Upper lobe of left lung (tissue), 6 donors: ENCODE measurements at regions not wholly inside any gene's neighbourhood (a gene's known extent, or its start where the extent isn't known, plus 50 kb on each side); places are given as distances from the start of the nearest gene placed in this dataset.
A peak's percentile ranks its signal among the peaks of the same experiment; 100 is the strongest.

Experiments used
- ATAC-seq, 2 donors: fragments of 200-7000 bp; cut with Tn5 transposase; one replicate each; pipeline ENCODE4 v1.9.1; 2022; ENCODE audit warnings: mild to moderate bottlenecking in 2 of 2, moderate library complexity in 2 of 2; ENCODE audit not compliant: low FRiP score in 2 of 2
- DNase-seq, 2 donors: peaks; one replicate each; pipeline ENCODE4 v3.0.0-alpha.2; 2019 to 2020
- H3K27ac ChIP-seq, 4 donors: fragments of 200-600 bp; sonication (generic); one replicate each; pipeline ENCODE4 v1.5.1; 2016 to 2019
- H3K27me3 ChIP-seq, 4 donors: fragments of 200-600 bp; sonication (generic); one replicate each; pipeline ENCODE4 v1.5.1; 2017 to 2019
- H3K36me3 ChIP-seq, 4 donors: fragments of 200-600 bp; sonication (generic); one replicate each; pipeline ENCODE4 v1.5.1; 2016 to 2019
- H3K4me1 ChIP-seq, 4 donors: fragments of 200-600 bp; sonication (generic); one replicate each; pipeline ENCODE4 v1.5.1; 2018 to 2019
- H3K4me3 ChIP-seq, 4 donors: fragments of 200-600 bp; sonication (generic); one replicate each; pipeline ENCODE4 v1.5.1; 2017 to 2019; ENCODE audit warnings: mild to moderate bottlenecking in 2 of 4, moderate library complexity in 1 of 4
- H3K9me3 ChIP-seq, 4 donors: fragments of 200-600 bp; sonication (generic); one replicate each; pipeline ENCODE4 v1.5.1; 2018 to 2019
- CTCF ChIP-seq, 6 experiments: fragments of 450-650 bp in 4 of 6; fragments of 200-600 bp in 2 of 6; sonication (generic) in 2 of 6; IDR thresholded peaks; one replicate each; pipeline ENCODE4 v1.5.1; 2016 to 2019; ENCODE audit warnings: antibody characterized with exemption in 6 of 6
- EP300 ChIP-seq, 4 donors: sonication (generic); formaldehyde crosslinking; IDR thresholded peaks; one replicate each; pipeline ENCODE4 v1.5.1; 2017; ENCODE audit warnings: antibody characterized with exemption in 4 of 4, control low read depth in 2 of 4
- POLR2A ChIP-seq, 4 donors: fragments of 450-650 bp; IDR thresholded peaks; one replicate each; pipeline ENCODE4 v1.5.1; 2016 to 2017; ENCODE audit warnings: antibody characterized with exemption in 4 of 4, mild to moderate bottlenecking in 2 of 4
- POLR2AphosphoS5 ChIP-seq, 2 donors: sonication (generic); formaldehyde crosslinking; IDR thresholded peaks; one replicate each; pipeline ENCODE4 v1.5.1; 2017; ENCODE audit warnings: antibody characterized with exemption in 2 of 2
- WGBS, 2 donors: methylation state at CpG; one replicate each; pipeline ENCODE4 v1.1.5; 2017 to 2018; 5-methylcytosine and 5-hydroxymethylcytosine counted together
- donor health status: DM: no; HTN: no; CAD: no; lungs with moderate emphysema.
- donor health status: DM: no; HTN: yes; CAD: no; lungs with severe emphysema.

DNA sequence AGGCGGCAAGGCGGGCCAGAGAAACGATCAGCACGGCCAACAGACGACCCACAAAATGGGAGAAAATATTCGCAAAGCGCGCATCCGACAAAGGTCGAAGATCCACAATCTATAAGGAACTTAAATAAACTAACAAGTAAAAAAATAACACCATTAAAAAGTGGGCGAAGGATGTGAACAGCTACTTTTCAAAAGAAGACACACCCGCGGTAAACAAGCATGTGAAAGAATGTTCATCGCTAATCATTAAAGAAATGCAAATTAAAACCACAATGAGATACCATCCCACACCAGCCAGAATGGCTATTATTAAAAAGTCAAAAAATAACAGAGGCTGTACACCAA is 117.8 kb upstream of the SIRPA start:
- no peaks in the 10 kb centered on the region for H3K27me3 ChIP-seq
- TF ChIP-seq EP300 (IDR thresholded peaks at IDR 0.05) (no peak), CTCF (IDR thresholded peaks at IDR 0.05) (peak in 1 of 6 experiments; percentile 14), POLR2AphosphoS5 (IDR thresholded peaks at IDR 0.05) (no peak), POLR2A (IDR thresholded peaks at IDR 0.05) (no peak)
- 17 to 20% methylated on average over 14 of the region's 14 CpGs for WGBS, 2 donors

DNA sequence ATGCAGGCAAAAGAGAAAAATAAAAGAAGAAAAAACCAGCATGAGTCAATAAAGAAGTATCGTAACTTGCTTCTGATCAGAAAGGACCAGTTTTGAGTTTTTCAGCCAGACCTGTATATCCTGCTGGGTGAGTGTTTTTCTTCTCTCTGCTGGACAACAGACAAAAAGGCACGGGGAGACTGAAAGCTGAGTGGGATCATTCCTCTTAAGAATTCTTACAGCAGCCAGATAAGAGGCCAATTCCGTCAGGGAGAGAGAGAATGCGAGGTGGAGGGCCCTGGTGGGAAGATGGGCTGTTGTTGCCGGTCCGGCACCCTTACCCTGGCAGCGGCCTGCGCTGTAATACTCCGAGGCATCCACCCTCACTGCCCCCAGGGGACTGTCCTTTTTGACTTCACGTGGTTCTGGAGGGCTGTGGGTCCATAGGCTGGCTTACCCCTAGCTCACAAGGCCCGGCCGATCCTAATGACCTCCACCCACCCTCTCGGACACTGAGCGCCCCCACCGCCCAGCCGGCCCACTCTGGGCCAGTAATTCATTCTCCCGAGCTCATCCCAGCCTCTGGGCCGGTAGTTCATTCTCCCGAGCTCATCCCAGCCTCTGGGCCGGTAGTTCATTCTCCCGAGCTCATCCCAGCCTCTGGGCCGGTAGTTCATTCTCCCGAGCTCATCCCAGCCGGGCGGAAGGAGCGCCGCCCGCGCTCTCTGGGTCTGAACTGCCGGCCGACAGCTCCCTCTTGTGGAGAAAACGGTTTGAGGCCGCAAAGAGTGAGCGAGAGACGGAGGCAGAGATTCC is 118.3 kb upstream of the SIRPA start:
- Histone ChIP-seq H3K4me3 (peak overlapping the region; percentile 59 to 66 (median 60)), H3K4me1 (peaks cover 14 to 18% (median 18%) of the 10 kb centered on the region in 4 donors), H3K27ac (peak overlapping the region in 3 of 4 donors; percentile 23 to 69 (median 69)), H3K36me3 (no peaks in the 10 kb centered on the region), H3K27me3 (no peaks in the 10 kb centered on the region), H3K9me3 (no peaks in the 10 kb centered on the region)
- peak; percentile 83 to 94 for DNase-seq
- peak; percentile 95 to 98 for ATAC-seq
- WGBS, 2 donors: 6% methylated on average over 30 to 33 of the region's 35 CpGs
- no peak for TF ChIP-seq EP300 (IDR thresholded peaks at IDR 0.05)
- peak; percentile 23 to 28 for TF ChIP-seq POLR2AphosphoS5 (IDR thresholded peaks at IDR 0.05)
- TF ChIP-seq POLR2A (IDR thresholded peaks at IDR 0.05): peak in 1 of 4 donors; percentile 23
- peak; percentile 75 to 90 (median 84) for TF ChIP-seq CTCF (IDR thresholded peaks at IDR 0.05)

More for the DNA sequence above, 117.8 kb upstream of the SIRPA start:
- H3K27ac ChIP-seq: peak overlapping the region in 2 of 4 donors; percentile 23 to 69
- ATAC-seq (no peak), DNase-seq (no peak)
- H3K9me3 ChIP-seq: no peaks in the 10 kb centered on the region
- H3K4me3 ChIP-seq: peak overlapping the region in 3 of 4 donors; percentile 59 to 66 (median 60)
- H3K4me1 ChIP-seq: peaks cover 14 to 18% (median 18%) of the 10 kb centered on the region in 4 donors
- H3K36me3 ChIP-seq: no peaks in the 10 kb centered on the region

- Histone ChIP-seq H3K27me3 (no peaks in the 10 kb centered on the region), H3K27ac (no peak overlapping the region), H3K9me3 (no peaks in the 10 kb centered on the region), H3K36me3 (no peaks in the 10 kb centered on the region), H3K4me3 (no peak overlapping the region), H3K4me1 (peaks cover 14 to 18% (median 18%) of the 10 kb centered on the region in 4 donors)
- no peak for DNase-seq
- 93 to 95% methylated on average over 2 of the region's 2 CpGs for WGBS, 2 donors
- TF ChIP-seq POLR2A (IDR thresholded peaks at IDR 0.05) (no peak), EP300 (IDR thresholded peaks at IDR 0.05) (no peak), CTCF (IDR thresholded peaks at IDR 0.05) (no peak)
- no peak for ATAC-seq
These were observed 117.5 kb upstream of the SIRPG start for GRCh38 chr20:1775117-1775516.

- H3K4me1 ChIP-seq: peaks cover 14 to 18% (median 18%) of the 10 kb centered on the region in 4 donors
These were observed 116.9 kb upstream of the SIRPG start for GRCh38 chr20:1774479-1774878.

More at GRCh38 chr20:1774479-1774878, 116.9 kb upstream of the SIRPG start:
- no peak overlapping the region for H3K27ac ChIP-seq
- no peaks in the 10 kb centered on the region for H3K36me3 ChIP-seq
- DNase-seq (no peak), ATAC-seq (no peak)
- H3K27me3 ChIP-seq: no peaks in the 10 kb centered on the region
- H3K9me3 ChIP-seq: no peaks in the 10 kb centered on the region
- TF ChIP-seq CTCF (IDR thresholded peaks at IDR 0.05) (no peak), POLR2AphosphoS5 (IDR thresholded peaks at IDR 0.05) (no peak), POLR2A (IDR thresholded peaks at IDR 0.05) (no peak), EP300 (IDR thresholded peaks at IDR 0.05) (no peak)
- 94 to 95% methylated on average over 6 of the region's 6 CpGs for WGBS, 2 donors
- no peak overlapping the region for H3K4me3 ChIP-seq
